ENCODE measurements at regions not wholly inside any gene's neighbourhood (a gene's known extent, or its start where the extent isn't known, plus 50 kb on each side); places are given as distances from the start of the nearest gene placed in this dataset.

DNA sequence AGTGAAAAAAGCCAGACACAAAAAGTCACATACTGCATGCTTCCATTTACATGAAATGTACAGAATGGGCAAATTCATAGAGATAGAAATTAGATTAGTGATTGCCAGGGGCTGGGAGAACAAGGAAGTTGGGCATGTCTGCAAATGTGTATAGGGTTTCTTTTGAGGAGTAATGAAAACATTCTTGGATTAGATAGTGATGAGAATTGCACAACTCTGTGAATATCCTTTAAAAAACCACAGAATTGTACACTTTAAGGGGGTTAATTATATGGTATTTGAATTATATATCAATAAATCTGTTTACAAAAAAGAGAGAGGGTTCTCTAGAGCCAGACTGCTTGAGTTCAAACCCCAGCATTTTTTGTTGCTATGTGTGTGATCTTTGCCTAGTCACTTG is 188.1 kb downstream of the CDC5L start:
- Histone ChIP-seq H3K79me2 (replicated peaks; ENCODE audit: insufficient read depth, low read length) (no peaks in the 10 kb centered on the region), H2AFZ (ENCODE audit: low read depth, low read length) (no peak overlapping the region), H3K9me2 (ENCODE audit: insufficient read depth, low read length) (no peaks in the 10 kb centered on the region), H3K4me2 (ENCODE audit: low read length) (no peak overlapping the region), H3K9me3 (ENCODE audit: low read length) (peaks cover 4% of the 10 kb centered on the region), H3F3A (ENCODE audit: insufficient read depth, low read length, poor library complexity, severe bottlenecking) (no peaks in the 10 kb centered on the region), H3K4me3 (ENCODE audit: low read length) (no peak overlapping the region), H3K27ac (ENCODE audit: low read length) (no peak overlapping the region), H3K9ac (ENCODE audit: low read length) (no peak overlapping the region), H4K20me1 (ENCODE audit: insufficient read depth) (no peaks in the 10 kb centered on the region), H3K27me3 (ENCODE audit: insufficient read depth, low read depth, low read length) (no peaks in the 10 kb centered on the region), H3K36me3 (ENCODE audit: insufficient read depth, low read length) (no peaks in the 10 kb centered on the region)
- TF ChIP-seq RAD21 (conservative IDR thresholded peaks at IDR 0.05) (no peak), MXI1 (conservative IDR thresholded peaks at IDR 0.05; ENCODE audit: poor library complexity, severe bottlenecking) (no peak)
- TF ChIP-seq, protein P1, sequence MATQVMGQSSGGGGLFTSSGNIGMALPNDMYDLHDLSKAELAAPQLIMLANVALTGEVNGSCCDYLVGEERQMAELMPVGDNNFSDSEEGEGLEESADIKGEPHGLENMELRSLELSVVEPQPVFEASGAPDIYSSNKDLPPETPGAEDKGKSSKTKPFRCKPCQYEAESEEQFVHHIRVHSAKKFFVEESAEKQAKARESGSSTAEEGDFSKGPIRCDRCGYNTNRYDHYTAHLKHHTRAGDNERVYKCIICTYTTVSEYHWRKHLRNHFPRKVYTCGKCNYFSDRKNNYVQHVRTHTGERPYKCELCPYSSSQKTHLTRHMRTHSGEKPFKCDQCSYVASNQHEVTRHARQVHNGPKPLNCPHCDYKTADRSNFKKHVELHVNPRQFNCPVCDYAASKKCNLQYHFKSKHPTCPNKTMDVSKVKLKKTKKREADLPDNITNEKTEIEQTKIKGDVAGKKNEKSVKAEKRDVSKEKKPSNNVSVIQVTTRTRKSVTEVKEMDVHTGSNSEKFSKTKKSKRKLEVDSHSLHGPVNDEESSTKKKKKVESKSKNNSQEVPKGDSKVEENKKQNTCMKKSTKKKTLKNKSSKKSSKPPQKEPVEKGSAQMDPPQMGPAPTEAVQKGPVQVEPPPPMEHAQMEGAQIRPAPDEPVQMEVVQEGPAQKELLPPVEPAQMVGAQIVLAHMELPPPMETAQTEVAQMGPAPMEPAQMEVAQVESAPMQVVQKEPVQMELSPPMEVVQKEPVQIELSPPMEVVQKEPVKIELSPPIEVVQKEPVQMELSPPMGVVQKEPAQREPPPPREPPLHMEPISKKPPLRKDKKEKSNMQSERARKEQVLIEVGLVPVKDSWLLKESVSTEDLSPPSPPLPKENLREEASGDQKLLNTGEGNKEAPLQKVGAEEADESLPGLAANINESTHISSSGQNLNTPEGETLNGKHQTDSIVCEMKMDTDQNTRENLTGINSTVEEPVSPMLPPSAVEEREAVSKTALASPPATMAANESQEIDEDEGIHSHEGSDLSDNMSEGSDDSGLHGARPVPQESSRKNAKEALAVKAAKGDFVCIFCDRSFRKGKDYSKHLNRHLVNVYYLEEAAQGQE (IDR thresholded peaks at IDR 0.05; ENCODE audit: borderline replicate concordance) = no peak
- TF ChIP-seq, protein P2, sequence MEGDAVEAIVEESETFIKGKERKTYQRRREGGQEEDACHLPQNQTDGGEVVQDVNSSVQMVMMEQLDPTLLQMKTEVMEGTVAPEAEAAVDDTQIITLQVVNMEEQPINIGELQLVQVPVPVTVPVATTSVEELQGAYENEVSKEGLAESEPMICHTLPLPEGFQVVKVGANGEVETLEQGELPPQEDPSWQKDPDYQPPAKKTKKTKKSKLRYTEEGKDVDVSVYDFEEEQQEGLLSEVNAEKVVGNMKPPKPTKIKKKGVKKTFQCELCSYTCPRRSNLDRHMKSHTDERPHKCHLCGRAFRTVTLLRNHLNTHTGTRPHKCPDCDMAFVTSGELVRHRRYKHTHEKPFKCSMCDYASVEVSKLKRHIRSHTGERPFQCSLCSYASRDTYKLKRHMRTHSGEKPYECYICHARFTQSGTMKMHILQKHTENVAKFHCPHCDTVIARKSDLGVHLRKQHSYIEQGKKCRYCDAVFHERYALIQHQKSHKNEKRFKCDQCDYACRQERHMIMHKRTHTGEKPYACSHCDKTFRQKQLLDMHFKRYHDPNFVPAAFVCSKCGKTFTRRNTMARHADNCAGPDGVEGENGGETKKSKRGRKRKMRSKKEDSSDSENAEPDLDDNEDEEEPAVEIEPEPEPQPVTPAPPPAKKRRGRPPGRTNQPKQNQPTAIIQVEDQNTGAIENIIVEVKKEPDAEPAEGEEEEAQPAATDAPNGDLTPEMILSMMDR (IDR thresholded peaks at IDR 0.05; ENCODE audit: poor library complexity, severe bottlenecking) = no peak

DNA sequence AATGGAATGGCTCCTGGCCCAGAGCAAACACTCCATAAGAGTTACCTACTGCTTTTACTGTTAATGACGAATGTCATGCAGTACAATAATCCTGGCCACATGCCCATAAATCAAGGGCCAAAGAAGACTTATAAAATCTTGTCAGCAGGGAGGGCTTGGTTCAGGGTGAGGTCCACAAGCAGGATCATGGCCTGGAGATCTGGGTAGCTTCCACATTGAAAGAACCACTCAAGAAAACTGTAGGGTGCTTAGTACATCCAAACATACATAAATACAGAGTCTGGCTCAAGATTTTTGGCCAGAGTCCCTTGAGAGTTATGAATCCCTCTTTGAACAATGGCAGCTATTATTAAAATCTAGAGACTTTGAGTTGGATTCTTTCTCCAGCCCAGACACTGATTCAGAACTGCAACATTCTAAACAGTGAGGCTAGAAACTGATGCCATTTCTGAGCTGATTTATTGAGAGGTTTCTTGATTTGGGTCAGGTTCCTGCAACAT is 188.7 kb downstream of the CDC5L start:
- TF ChIP-seq, protein P2 (IDR thresholded peaks at IDR 0.05; ENCODE audit: poor library complexity, severe bottlenecking) = no peak
- no peak for TF ChIP-seq RAD21 (conservative IDR thresholded peaks at IDR 0.05)
- H3K4me2 ChIP-seq (ENCODE audit: low read length) = no peak overlapping the region
- H2AFZ ChIP-seq (ENCODE audit: low read depth, low read length) = no peak overlapping the region
- peaks cover 4% of the 10 kb centered on the region for H3K9me3 ChIP-seq (ENCODE audit: low read length)
- no peaks in the 10 kb centered on the region for H3K9me2 ChIP-seq (ENCODE audit: insufficient read depth, low read length)
- H4K20me1 ChIP-seq (ENCODE audit: insufficient read depth) = no peaks in the 10 kb centered on the region
- H3F3A ChIP-seq (ENCODE audit: insufficient read depth, low read length, poor library complexity, severe bottlenecking) = no peaks in the 10 kb centered on the region
- H3K27me3 ChIP-seq (ENCODE audit: insufficient read depth, low read depth, low read length) = no peaks in the 10 kb centered on the region
- H3K79me2 ChIP-seq (replicated peaks; ENCODE audit: insufficient read depth, low read length) = no peaks in the 10 kb centered on the region
- H3K4me3 ChIP-seq (ENCODE audit: low read length) = no peak overlapping the region
- no peak overlapping the region for H3K9ac ChIP-seq (ENCODE audit: low read length)
- H3K27ac ChIP-seq (ENCODE audit: low read length) = no peak overlapping the region
- H3K36me3 ChIP-seq (ENCODE audit: insufficient read depth, low read length) = no peaks in the 10 kb centered on the region

DNA sequence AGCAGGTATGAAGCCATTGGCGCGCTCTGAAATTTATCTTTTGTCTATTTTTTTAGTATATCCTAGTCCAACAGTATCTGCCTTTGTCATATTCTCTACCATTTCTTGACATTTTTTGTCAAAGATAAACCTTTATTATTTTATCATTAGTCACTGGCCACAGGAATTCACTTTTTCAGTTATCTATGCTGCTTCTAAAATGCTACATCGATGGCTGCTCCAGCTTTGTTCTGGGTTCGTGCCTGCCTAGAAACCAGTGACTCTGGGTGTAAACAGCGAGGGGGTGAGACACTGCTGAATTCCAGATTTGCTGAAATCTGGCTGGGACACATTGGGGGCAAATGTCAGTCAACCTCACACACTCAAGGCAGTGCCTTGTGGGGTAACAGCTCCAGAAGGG is 193.4 kb downstream of the CDC5L start:
- Histone ChIP-seq H3K36me3 (ENCODE audit: insufficient read depth, low read length) (no peaks in the 10 kb centered on the region), H3K9ac (ENCODE audit: low read length) (no peak overlapping the region), H3K9me3 (ENCODE audit: low read length) (peaks cover 10% of the 10 kb centered on the region), H3K4me2 (ENCODE audit: low read length) (no peak overlapping the region), H3K9me2 (ENCODE audit: insufficient read depth, low read length) (no peaks in the 10 kb centered on the region), H2AFZ (ENCODE audit: low read depth, low read length) (no peak overlapping the region), H3K27ac (ENCODE audit: low read length) (no peak overlapping the region), H3F3A (ENCODE audit: insufficient read depth, low read length, poor library complexity, severe bottlenecking) (no peaks in the 10 kb centered on the region), H3K79me2 (replicated peaks; ENCODE audit: insufficient read depth, low read length) (no peaks in the 10 kb centered on the region), H4K20me1 (ENCODE audit: insufficient read depth) (no peaks in the 10 kb centered on the region), H3K27me3 (ENCODE audit: insufficient read depth, low read depth, low read length) (no peaks in the 10 kb centered on the region), H3K4me3 (ENCODE audit: low read length) (no peak overlapping the region)
- TF ChIP-seq, protein P1 (IDR thresholded peaks at IDR 0.05; ENCODE audit: borderline replicate concordance) = no peak
- TF ChIP-seq, protein P2 (IDR thresholded peaks at IDR 0.05; ENCODE audit: poor library complexity, severe bottlenecking) = no peak
- TF ChIP-seq EZH2 (IDR thresholded peaks at IDR 0.05; ENCODE audit: borderline replicate concordance, insufficient read depth, low read length, poor library complexity, severe bottlenecking) (no peak), SMC3 (conservative IDR thresholded peaks at IDR 0.05; ENCODE audit: poor library complexity) (no peak), POLR2AphosphoS5 (IDR thresholded peaks at IDR 0.05) (no peak), RAD21 (conservative IDR thresholded peaks at IDR 0.05) (no peak), TAF1 (IDR thresholded peaks at IDR 0.05; ENCODE audit: low read depth) (no peak), MXI1 (conservative IDR thresholded peaks at IDR 0.05; ENCODE audit: poor library complexity, severe bottlenecking) (no peak)

Data from neural cell (in vitro differentiated cells).